Right renal pelvis (tissue), 4 donors: ENCODE measurements at regions not wholly inside any gene's neighbourhood (a gene's known extent, or its start where the extent isn't known, plus 50 kb on each side); places are given as distances from the start of the nearest gene placed in this dataset.
"Not testable (repeated sequence)": the region's sequence is repeated elsewhere in the genome, so short reads cannot be mapped to it uniquely, and the experiment has no call there.

Source experiments
- DNase-seq, 4 donors: peaks; one replicate each; pipeline ENCODE4 v3.0.0-alpha.2; 2013; ENCODE audit warnings: low read depth in 4 of 4, low spot score in 3 of 4, missing footprints in 1 of 4

GRCh38 chr12:105622220-105622619 lies 291.7 kb downstream of the C12orf75 start:
- DNase-seq = no peak

- no peak for DNase-seq
Observed at GRCh38 chr12:105622846-105623736, 292.6 kb downstream of the C12orf75 start.

GRCh38 chr12:105626653-105627052 lies 296.2 kb downstream of the C12orf75 start:
- DNase-seq = no peak

GRCh38 chr12:105637470-105637869 lies 307.0 kb downstream of the C12orf75 start:
- DNase-seq = no peak

GRCh38 chr12:105640761-105641160 lies 310.3 kb downstream of the C12orf75 start:
- no peak for DNase-seq

- DNase-seq = no peak
Observed at GRCh38 chr12:105641749-105642148, 311.3 kb downstream of the C12orf75 start.

- DNase-seq = no peak
Observed at GRCh38 chr12:105644770-105645169, 314.3 kb downstream of the C12orf75 start.

GRCh38 chr12:105654606-105655005 lies 324.1 kb downstream of the C12orf75 start:
- no peak for DNase-seq

GRCh38 chr12:105658389-105658788 lies 327.9 kb downstream of the C12orf75 start:
- no peak for DNase-seq

- no peak for DNase-seq
Observed at GRCh38 chr12:105659355-105660075, 329.0 kb downstream of the C12orf75 start.

- DNase-seq = not testable (repeated sequence)
Observed at GRCh38 chr12:105664765-105665164, 334.3 kb downstream of the C12orf75 start.

GRCh38 chr12:105665366-105665765 lies 334.9 kb downstream of the C12orf75 start:
- no peak for DNase-seq

- DNase-seq = no peak
Observed at GRCh38 chr12:105667973-105668743, 337.7 kb downstream of the C12orf75 start.

- DNase-seq = no peak
Observed at GRCh38 chr12:105670672-105671071, 340.2 kb downstream of the C12orf75 start.

GRCh38 chr12:105671720-105672119 lies 341.2 kb downstream of the C12orf75 start:
- no peak for DNase-seq

GRCh38 chr12:105672121-105672975 lies 341.9 kb downstream of the C12orf75 start:
- peak in 3 of 4 donors; percentile 24 to 31 (median 26) for DNase-seq

GRCh38 chr12:105674871-105675699 lies 344.6 kb downstream of the C12orf75 start:
- no peak for DNase-seq

- no peak for DNase-seq
Observed at GRCh38 chr12:105676694-105677093, 346.2 kb downstream of the C12orf75 start.

GRCh38 chr12:105677672-105678071 lies 347.2 kb downstream of the C12orf75 start:
- DNase-seq = no peak
